ENCODE measurements at regions not wholly inside any gene's neighbourhood (a gene's known extent, or its start where the extent isn't known, plus 50 kb on each side); places are given as distances from the start of the nearest gene placed in this dataset.

DNA sequence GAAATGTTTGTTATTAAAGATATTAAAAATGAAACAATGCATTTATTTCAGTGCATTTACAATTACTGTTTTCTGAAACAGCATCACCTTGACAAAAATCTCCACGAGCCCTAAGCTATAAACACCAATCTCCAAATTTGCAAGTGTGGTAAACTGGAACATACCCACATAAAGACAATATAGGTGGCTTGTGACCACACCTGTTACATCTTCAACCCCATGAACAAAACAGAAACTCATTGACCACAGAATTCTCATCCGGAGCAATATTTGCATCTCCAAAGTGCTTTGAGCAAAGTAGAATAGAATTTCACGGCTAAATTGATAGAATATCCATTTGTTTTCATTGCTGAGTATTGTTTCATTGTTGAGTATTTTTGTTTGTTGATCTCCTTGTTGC is 375.2 kb upstream of the FLRT2 start:
- H3K9me2 ChIP-seq (ENCODE audit: low read depth, low read length), result no peaks in the 10 kb centered on the region
- H3K4me3 ChIP-seq (ENCODE audit: low read depth, low read length, poor library complexity, severe bottlenecking), result no peak overlapping the region
- H3K79me2 ChIP-seq (ENCODE audit: insufficient read depth, low read length), result no peaks in the 10 kb centered on the region
- H3K9ac ChIP-seq (ENCODE audit: low read length), result no peak overlapping the region
- H3K27ac ChIP-seq (ENCODE audit: low read depth, low read length, poor library complexity, severe bottlenecking), result no peak overlapping the region
- H3F3A ChIP-seq (ENCODE audit: insufficient read depth, low read length), result no peaks in the 10 kb centered on the region
- H3K36me3 ChIP-seq (ENCODE audit: insufficient read depth, low read length), result no peaks in the 10 kb centered on the region
- H4K20me1 ChIP-seq (ENCODE audit: insufficient read depth, low read length), result no peaks in the 10 kb centered on the region
- no peak overlapping the region for H2AFZ ChIP-seq (ENCODE audit: low read length)
- no peaks in the 10 kb centered on the region for H3K4me1 ChIP-seq (ENCODE audit: insufficient read depth, low read length, severe bottlenecking)
- no peaks in the 10 kb centered on the region for H3K9me3 ChIP-seq (ENCODE audit: low read length)
- no peaks in the 10 kb centered on the region for H3K27me3 ChIP-seq (ENCODE audit: insufficient read depth, low read length)
- no peak overlapping the region for H3K4me2 ChIP-seq (ENCODE audit: low read length)
- no peak for TF ChIP-seq EZH2 (IDR thresholded peaks at IDR 0.05; ENCODE audit: borderline replicate concordance, low read length)
- TF ChIP-seq, protein P1, sequence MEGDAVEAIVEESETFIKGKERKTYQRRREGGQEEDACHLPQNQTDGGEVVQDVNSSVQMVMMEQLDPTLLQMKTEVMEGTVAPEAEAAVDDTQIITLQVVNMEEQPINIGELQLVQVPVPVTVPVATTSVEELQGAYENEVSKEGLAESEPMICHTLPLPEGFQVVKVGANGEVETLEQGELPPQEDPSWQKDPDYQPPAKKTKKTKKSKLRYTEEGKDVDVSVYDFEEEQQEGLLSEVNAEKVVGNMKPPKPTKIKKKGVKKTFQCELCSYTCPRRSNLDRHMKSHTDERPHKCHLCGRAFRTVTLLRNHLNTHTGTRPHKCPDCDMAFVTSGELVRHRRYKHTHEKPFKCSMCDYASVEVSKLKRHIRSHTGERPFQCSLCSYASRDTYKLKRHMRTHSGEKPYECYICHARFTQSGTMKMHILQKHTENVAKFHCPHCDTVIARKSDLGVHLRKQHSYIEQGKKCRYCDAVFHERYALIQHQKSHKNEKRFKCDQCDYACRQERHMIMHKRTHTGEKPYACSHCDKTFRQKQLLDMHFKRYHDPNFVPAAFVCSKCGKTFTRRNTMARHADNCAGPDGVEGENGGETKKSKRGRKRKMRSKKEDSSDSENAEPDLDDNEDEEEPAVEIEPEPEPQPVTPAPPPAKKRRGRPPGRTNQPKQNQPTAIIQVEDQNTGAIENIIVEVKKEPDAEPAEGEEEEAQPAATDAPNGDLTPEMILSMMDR (IDR thresholded peaks at IDR 0.05; ENCODE audit: low read length), result no peak

DNA sequence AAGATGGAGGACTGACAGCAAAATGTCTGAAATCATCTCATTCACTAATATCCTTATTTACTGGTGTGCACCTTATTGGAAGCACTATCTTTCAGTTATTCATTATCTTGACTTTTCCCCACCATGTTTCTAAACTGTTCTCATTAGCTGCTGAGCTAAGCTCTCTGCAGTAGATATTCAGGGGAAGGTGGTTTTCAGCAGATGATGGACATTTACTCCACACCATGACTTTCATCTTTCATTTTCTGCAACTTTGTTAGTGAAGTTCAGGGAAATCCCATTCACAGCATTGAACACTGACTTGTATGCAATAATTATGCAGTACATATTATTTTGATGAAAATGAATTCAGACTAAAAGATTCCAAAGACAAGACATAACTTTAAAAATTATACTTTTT is 373.6 kb upstream of the FLRT2 start:
- Histone ChIP-seq H3K4me1 (ENCODE audit: insufficient read depth, low read length, severe bottlenecking) (no peaks in the 10 kb centered on the region), H2AFZ (ENCODE audit: low read length) (no peak overlapping the region), H3K27ac (ENCODE audit: low read depth, low read length, poor library complexity, severe bottlenecking) (no peak overlapping the region), H3K4me2 (ENCODE audit: low read length) (no peak overlapping the region), H3F3A (ENCODE audit: insufficient read depth, low read length) (no peaks in the 10 kb centered on the region), H3K36me3 (ENCODE audit: insufficient read depth, low read length) (no peaks in the 10 kb centered on the region), H3K9me3 (ENCODE audit: low read length) (no peaks in the 10 kb centered on the region), H3K9ac (ENCODE audit: low read length) (no peak overlapping the region), H4K20me1 (ENCODE audit: insufficient read depth, low read length) (no peaks in the 10 kb centered on the region), H3K9me2 (ENCODE audit: low read depth, low read length) (no peaks in the 10 kb centered on the region), H3K27me3 (ENCODE audit: insufficient read depth, low read length) (no peaks in the 10 kb centered on the region), H3K4me3 (ENCODE audit: low read depth, low read length, poor library complexity, severe bottlenecking) (no peak overlapping the region), H3K79me2 (ENCODE audit: insufficient read depth, low read length) (no peaks in the 10 kb centered on the region)
- TF ChIP-seq, protein P1 (IDR thresholded peaks at IDR 0.05; ENCODE audit: low read length), result no peak
- no peak for TF ChIP-seq EZH2 (IDR thresholded peaks at IDR 0.05; ENCODE audit: borderline replicate concordance, low read length)

GRCh38 chr14:85159726-85160125 is 370.2 kb upstream of the FLRT2 start:
- H3K79me2 ChIP-seq (ENCODE audit: insufficient read depth, low read length), result no peaks in the 10 kb centered on the region
- H3K4me3 ChIP-seq (ENCODE audit: low read depth, low read length, poor library complexity, severe bottlenecking), result no peak overlapping the region
- TF ChIP-seq, protein P1 (IDR thresholded peaks at IDR 0.05; ENCODE audit: low read length), result no peak
- TF ChIP-seq EZH2 (IDR thresholded peaks at IDR 0.05; ENCODE audit: borderline replicate concordance, low read length), result no peak
- H3K9me2 ChIP-seq (ENCODE audit: low read depth, low read length), result no peaks in the 10 kb centered on the region
- no peaks in the 10 kb centered on the region for H3K4me1 ChIP-seq (ENCODE audit: insufficient read depth, low read length, severe bottlenecking)
- no peaks in the 10 kb centered on the region for H3K9me3 ChIP-seq (ENCODE audit: low read length)
- H3K36me3 ChIP-seq (ENCODE audit: insufficient read depth, low read length), result no peaks in the 10 kb centered on the region
- H4K20me1 ChIP-seq (ENCODE audit: insufficient read depth, low read length), result no peaks in the 10 kb centered on the region
- no peaks in the 10 kb centered on the region for H3F3A ChIP-seq (ENCODE audit: insufficient read depth, low read length)
- H3K27me3 ChIP-seq (ENCODE audit: insufficient read depth, low read length), result no peaks in the 10 kb centered on the region
- H3K4me2 ChIP-seq (ENCODE audit: low read length), result no peak overlapping the region
- H3K9ac ChIP-seq (ENCODE audit: low read length), result no peak overlapping the region
- H2AFZ ChIP-seq (ENCODE audit: low read length), result no peak overlapping the region
- H3K27ac ChIP-seq (ENCODE audit: low read depth, low read length, poor library complexity, severe bottlenecking), result no peak overlapping the region
